Osteocyte (in vitro differentiated cells): ENCODE measurements at regions not wholly inside any gene's neighbourhood (a gene's known extent, or its start where the extent isn't known, plus 50 kb on each side); places are given as distances from the start of the nearest gene placed in this dataset.

Experiments
- DNase-seq: peaks from one replicate; pipeline ENCODE4 v3.0.0; 2021; ENCODE audit warnings: mixed read lengths; ENCODE audit not compliant: unreplicated experiment; ENCODE audit errors: extremely low spot score
- H3K27ac Mint-ChIP-seq: one replicate; pipeline ENCODE4 v1.8.0; 2021; ENCODE audit warnings: mild to moderate bottlenecking, mixed read lengths; ENCODE audit not compliant: unreplicated experiment
- H3K27me3 Mint-ChIP-seq: one replicate; pipeline ENCODE4 v1.8.0; 2021; ENCODE audit warnings: mixed read lengths; ENCODE audit not compliant: unreplicated experiment
- H3K36me3 Mint-ChIP-seq: one replicate; pipeline ENCODE4 v1.8.0; 2021; ENCODE audit warnings: mixed read lengths; ENCODE audit not compliant: unreplicated experiment
- H3K4me1 Mint-ChIP-seq: one replicate; pipeline ENCODE4 v1.8.0; 2021; ENCODE audit warnings: mixed read lengths; ENCODE audit not compliant: unreplicated experiment
- H3K4me3 Mint-ChIP-seq: one replicate; pipeline ENCODE4 v1.8.0; 2021; ENCODE audit warnings: mild to moderate bottlenecking, moderate library complexity, mixed read lengths; ENCODE audit not compliant: unreplicated experiment
- H3K9me3 Mint-ChIP-seq: one replicate; pipeline ENCODE4 v1.8.0; 2021; ENCODE audit warnings: mixed read lengths; ENCODE audit not compliant: unreplicated experiment
- TF ChIP-seq, protein P1 (sequence below): fragments of 200-600 bp; sonication (generic); IDR thresholded peaks from 2 replicates; pipeline ENCODE4 v1.5.0; 2021; ENCODE audit warnings: antibody characterized with exemption, mild to moderate bottlenecking, moderate library complexity

DNA sequence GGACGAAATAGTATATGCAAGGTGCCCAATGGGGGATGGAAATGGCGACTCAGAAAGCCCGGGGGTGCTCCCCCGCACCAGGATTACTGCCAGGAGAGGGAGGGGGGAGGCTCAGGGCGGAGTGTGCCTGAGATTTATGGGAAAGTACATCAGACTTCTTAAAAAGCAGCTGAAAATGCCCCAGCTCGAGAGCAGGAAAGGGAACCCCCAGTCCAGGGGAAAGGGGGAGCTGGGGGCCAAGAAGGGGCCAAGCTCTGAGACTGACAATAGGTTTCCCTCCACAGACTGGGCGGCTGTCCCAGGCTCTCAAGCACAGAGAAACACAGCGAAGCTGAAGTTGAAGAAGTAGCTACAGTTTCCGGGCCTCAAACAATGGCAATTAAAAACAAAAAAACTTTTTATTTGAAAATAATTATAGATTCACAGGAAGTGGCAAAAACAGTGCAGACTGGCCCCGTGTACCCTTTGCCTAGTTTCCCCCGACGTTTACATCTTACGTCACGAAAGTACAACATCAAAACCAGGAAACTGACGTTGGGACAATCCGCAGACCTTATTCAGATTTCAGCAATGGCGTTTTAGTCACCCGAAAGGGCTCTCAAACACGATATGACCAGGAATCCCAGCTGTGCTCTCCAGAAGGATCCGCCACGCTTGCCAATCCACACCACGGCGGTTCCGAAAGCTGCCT, 83.9 kb upstream of the FGFR2 start:
- H3K4me3 Mint-ChIP-seq = no peak overlapping the region
- H3K27me3 Mint-ChIP-seq = peaks cover 15% of the 10 kb centered on the region
- H3K4me1 Mint-ChIP-seq = no peaks in the 10 kb centered on the region

GRCh38 chr10:121680879-121681655, 82.8 kb upstream of the FGFR2 start:
- Mint-ChIP-seq H3K4me3 (no peak overlapping the region), H3K36me3 (no peaks in the 10 kb centered on the region), H3K9me3 (peaks cover 9% of the 10 kb centered on the region), H3K4me1 (no peaks in the 10 kb centered on the region), H3K27ac (no peak overlapping the region), H3K27me3 (peaks cover 12% of the 10 kb centered on the region)
- no peak for DNase-seq
- TF ChIP-seq, protein P1, sequence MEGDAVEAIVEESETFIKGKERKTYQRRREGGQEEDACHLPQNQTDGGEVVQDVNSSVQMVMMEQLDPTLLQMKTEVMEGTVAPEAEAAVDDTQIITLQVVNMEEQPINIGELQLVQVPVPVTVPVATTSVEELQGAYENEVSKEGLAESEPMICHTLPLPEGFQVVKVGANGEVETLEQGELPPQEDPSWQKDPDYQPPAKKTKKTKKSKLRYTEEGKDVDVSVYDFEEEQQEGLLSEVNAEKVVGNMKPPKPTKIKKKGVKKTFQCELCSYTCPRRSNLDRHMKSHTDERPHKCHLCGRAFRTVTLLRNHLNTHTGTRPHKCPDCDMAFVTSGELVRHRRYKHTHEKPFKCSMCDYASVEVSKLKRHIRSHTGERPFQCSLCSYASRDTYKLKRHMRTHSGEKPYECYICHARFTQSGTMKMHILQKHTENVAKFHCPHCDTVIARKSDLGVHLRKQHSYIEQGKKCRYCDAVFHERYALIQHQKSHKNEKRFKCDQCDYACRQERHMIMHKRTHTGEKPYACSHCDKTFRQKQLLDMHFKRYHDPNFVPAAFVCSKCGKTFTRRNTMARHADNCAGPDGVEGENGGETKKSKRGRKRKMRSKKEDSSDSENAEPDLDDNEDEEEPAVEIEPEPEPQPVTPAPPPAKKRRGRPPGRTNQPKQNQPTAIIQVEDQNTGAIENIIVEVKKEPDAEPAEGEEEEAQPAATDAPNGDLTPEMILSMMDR = no peak

More for the DNA sequence above, 83.9 kb upstream of the FGFR2 start:
- DNase-seq = no peak
- peaks cover 9% of the 10 kb centered on the region for H3K9me3 Mint-ChIP-seq
- H3K27ac Mint-ChIP-seq = no peak overlapping the region
- TF ChIP-seq, protein P1 = no peak
- no peaks in the 10 kb centered on the region for H3K36me3 Mint-ChIP-seq

DNA sequence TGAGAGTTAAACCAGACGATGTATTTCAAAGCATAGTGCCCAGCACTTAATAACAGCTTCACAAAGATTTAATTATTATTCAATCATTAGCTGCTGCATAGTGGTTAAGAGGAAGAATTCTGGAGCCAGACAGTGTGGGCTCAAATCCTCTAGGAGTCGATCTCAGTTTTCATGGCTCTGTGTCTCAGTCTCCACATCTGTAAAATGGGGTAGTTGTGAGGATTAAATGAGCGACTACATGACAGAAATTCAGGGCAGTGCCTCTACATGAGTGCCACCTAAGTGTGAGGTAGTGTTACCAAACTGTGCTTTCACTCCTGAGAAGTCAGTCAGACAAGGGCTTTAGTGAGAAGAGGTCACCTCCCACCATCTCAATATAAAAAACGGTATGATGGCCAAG, 81.7 kb upstream of the FGFR2 start:
- H3K27ac Mint-ChIP-seq = no peak overlapping the region
- no peak for DNase-seq
- H3K9me3 Mint-ChIP-seq = peaks cover 9% of the 10 kb centered on the region
- H3K36me3 Mint-ChIP-seq = no peaks in the 10 kb centered on the region
- TF ChIP-seq, protein P1 = no peak
- peaks cover 7% of the 10 kb centered on the region for H3K27me3 Mint-ChIP-seq
- no peaks in the 10 kb centered on the region for H3K4me1 Mint-ChIP-seq
- no peak overlapping the region for H3K4me3 Mint-ChIP-seq

GRCh38 chr10:121678631-121679174, 80.5 kb upstream of the FGFR2 start:
- H3K4me1 Mint-ChIP-seq = no peaks in the 10 kb centered on the region
- H3K9me3 Mint-ChIP-seq = peaks cover 9% of the 10 kb centered on the region
- peaks cover 7% of the 10 kb centered on the region for H3K27me3 Mint-ChIP-seq
- H3K4me3 Mint-ChIP-seq = no peak overlapping the region
- DNase-seq = no peak
- TF ChIP-seq, protein P1 = no peak
- no peak overlapping the region for H3K27ac Mint-ChIP-seq
- no peaks in the 10 kb centered on the region for H3K36me3 Mint-ChIP-seq

DNA sequence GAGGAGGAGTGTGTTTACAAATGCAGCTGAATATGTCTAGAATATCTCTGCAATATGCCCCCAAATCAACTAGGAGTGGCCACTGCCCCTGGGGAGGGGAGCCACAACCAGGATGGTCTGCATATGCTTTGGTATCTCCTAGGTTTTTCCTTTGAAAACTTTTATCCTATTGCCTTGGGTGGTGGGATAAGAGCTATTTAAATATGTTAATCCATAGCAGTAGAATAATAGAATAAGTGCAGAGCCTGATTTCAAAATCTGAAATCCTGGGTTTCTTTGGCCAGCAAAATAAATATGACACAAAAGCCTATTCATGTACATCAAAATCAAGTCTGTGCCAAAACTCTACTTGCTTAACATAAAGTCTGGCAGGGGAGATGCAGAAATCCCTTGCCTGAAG, 79.6 kb upstream of the FGFR2 start:
- TF ChIP-seq, protein P1 = no peak
- Mint-ChIP-seq H3K27ac (no peak overlapping the region), H3K36me3 (no peaks in the 10 kb centered on the region), H3K4me1 (no peaks in the 10 kb centered on the region), H3K4me3 (no peak overlapping the region), H3K27me3 (peaks cover 7% of the 10 kb centered on the region), H3K9me3 (peaks cover 9% of the 10 kb centered on the region)
- no peak for DNase-seq
